ENCODE measurements at regions not wholly inside any gene's neighbourhood (a gene's known extent, or its start where the extent isn't known, plus 50 kb on each side); places are given as distances from the start of the nearest gene placed in this dataset.

DNA sequence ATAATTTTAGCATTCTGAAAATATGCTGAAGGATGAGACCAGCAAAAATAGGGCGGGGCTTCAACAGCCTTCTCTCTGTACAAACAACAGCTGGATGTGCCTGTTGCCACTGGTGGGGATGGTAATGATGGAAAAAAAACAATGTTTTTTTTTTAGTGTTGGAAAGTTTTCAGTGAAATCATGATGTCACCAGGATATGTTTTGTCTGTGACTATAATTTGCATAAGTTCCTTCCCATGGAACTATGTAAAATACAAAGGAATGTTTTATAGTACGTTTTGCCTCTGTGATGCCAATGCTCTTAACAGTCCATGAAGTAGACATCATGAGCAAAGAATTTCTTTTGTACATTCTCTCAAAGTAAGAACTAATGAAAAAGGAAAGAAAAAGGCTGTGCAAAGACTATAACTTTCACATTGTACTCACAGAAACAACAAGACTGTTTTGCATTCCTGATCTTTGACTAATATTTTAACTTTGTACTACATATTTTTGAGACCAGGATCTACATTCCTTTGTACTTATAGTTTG, 589.7 kb downstream of the SPRY1 start:
- peak; percentile 57 for DNase-seq (ENCODE audit: low read depth, low spot score)

DNA sequence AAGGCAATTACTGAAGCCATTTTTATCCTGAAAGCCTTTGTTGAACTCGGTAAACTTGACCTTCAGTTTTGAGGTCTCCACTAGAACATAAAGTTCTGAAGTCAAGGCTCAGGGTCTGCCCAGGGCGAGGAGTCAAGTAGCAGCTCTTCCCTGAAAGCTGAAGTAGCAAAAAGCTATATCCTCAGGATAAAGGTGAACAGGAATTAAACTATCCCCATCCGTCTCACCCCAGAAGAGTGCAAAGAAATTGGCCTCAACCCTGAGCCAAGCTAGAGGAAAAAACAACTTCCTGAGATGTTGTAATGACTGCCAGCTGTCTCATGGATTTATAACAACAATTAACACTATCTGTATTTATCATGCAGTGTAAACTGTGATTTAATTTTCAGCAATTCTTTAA, 590.8 kb downstream of the SPRY1 start:
- DNase-seq (ENCODE audit: low read depth, low spot score) = no peak

DNA sequence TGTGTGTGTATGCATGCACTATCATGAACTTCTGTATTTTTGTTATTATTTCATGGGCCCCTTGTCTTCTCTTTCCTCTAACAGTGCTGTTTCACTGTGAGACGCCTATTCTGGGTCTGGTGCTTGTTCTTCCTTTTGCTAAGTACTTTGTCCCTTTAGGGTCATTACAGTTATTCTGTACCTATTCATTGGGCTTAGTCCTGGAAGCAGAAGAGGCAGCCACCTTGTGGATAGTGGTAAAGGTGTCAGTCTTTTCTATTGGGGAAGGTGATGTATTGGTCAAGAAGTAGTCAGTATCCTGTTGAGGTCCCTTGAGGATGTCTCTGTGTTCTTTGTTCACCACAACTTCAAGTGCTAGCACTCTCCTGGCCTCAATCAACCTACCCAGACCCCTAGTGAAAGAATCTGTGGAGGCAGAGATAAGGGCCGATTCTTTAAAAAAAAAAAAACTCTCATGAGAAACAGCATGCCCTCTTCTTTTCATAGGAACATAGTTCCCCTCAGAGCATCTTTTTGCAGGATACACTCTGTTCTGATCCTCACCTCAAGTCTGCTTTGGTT, 593.8 kb downstream of the SPRY1 start:
- DNase-seq (ENCODE audit: low read depth, low spot score) = no peak

DNA sequence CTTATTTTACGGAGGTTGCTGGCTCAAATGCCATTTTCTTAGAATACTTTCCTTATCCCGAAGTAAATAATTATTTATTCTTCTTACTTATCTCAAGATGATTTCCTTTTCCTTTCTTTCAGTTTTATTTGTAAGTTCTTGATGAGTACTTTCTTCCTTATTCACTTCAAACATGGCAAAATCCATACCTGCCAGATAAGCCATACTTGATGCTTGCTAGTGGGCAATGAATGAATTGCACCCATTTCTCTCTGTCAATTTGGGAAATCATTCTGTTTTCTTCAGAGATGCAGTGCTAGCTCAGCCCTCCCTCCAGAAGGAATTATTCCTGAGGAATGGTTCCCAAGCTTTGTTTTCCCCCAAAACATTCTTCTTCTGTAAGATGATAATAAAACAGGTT, 598.3 kb downstream of the SPRY1 start:
- DNase-seq (ENCODE audit: low read depth, low spot score) = no peak

DNA sequence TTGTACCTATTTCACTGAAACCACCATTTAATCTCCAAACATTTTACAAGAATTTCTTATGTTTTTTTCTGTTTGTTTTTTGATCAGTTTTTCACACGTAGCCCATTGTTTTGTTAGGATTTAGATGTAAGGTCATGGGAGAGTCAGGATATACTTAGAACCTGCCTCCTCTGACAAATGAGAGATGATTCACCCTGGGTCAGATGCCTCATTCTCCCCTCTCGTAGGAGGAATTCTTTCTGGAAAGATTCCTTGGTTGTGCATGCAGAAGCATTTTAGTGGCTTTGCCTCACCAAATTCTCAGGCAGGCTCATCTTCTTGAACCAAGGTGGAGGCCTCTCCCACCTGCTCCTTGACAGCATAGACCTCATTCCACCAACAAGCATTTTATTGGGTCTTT, 599.3 kb downstream of the SPRY1 start:
- no peak for DNase-seq (ENCODE audit: low read depth, low spot score)

DNA sequence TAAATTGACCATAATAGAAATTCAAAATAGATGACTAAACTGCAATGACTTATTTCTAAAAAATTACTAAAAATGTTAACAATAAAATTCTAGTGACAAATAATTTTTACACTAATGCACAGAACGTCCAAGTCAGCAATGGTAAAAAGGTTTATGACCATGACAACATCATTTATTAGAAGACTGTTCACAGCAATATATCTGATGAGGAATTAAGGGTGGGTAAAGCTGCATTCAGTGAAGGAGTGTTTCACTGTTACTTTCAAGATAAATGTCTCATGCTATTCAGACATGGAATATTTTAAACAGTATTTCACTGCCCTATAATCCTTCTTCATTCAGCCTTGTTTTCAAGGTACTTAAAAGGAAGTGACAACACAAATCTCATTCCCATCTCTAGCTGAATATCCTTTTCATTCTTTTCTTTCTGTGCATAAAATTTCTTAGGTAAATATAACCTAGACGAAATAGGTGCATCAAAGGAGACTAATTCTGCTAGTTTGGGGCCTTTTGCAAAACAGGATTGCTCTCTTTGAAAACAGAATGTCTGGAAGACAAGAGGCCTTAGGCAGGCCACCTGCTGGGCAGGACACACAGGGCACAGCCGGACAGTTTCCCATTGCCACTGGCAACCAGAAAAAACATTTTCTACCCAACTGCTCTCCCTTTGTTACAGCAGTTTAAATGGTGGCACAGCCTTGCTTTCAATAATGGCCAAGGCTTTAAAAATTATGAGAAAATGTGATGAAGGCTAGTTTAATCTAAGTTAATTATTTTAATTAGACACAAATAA, 600.3 kb downstream of the SPRY1 start:
- peak; percentile 60 for DNase-seq (ENCODE audit: low read depth, low spot score)

DNA sequence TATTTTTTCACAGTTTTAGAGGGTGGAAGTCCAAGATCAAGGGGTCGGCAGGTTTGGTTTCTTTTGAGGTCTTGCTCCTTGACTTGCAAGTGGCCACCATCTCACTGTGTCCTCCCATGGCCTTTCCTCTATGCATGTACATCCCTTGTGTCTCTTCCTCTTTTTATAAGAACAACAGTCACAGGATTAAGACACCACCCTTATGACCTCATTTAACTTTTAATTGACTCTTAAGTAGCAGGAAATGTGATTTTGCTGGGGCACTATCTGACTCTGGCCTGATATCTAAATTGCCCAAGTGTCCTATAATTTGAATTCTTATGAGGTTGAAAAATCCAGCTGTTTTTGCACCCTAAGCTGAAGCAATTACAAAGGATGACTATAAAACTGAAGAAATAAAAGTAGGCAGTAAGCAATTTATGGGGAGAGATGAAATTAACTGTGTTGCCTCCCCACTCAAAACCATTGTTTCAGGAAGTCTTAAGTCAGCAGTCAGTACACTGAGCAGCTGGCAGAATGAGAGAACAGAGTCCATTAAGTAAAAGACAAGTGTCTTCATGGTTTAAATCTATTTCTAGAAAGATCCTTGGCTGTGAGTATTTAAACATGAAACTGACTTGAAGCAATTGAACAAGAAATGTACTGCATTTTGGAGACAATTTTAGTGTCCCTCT, 601.3 kb downstream of the SPRY1 start:
- DNase-seq (ENCODE audit: low read depth, low spot score) = no peak

DNA sequence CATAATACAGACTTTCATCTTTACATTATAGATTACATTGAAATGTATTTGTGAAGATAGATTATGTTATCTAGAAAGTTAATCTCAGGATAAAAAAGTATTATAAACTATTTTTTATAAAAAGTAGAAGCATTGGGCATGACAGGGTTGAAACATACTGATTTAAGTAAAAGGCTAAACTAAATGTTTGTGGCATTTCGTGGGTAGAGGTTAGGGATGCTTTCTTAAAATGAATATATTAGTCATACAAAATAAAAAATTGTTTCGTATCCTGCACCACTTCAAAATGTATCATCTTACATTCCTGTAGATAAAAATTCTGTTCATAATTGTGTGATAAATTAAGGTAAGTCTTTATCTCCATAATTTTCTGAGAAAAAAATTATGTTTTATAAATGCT, 603.6 kb downstream of the SPRY1 start:
- no peak for DNase-seq (ENCODE audit: low read depth, low spot score)

DNA sequence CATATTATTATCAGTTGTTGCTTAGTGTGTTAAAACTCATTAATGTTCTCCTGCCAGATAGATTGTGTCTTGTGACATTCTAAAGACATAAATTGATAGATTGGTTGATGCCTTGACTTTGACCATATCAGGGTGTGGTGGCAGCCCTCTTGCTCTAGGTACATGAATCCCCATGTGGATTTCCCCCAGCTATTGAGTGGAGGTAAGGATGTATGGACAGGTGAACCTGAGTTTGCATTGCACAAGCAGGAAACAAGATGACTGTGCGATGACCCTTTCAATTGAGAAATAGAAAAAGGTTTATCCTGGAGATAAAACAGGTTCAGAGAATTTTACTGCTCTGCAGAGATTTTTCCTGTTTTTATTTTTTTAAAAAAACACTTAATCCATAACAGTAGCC, 619.2 kb downstream of the SPRY1 start:
- no peak for DNase-seq (ENCODE audit: low read depth, low spot score)

DNA sequence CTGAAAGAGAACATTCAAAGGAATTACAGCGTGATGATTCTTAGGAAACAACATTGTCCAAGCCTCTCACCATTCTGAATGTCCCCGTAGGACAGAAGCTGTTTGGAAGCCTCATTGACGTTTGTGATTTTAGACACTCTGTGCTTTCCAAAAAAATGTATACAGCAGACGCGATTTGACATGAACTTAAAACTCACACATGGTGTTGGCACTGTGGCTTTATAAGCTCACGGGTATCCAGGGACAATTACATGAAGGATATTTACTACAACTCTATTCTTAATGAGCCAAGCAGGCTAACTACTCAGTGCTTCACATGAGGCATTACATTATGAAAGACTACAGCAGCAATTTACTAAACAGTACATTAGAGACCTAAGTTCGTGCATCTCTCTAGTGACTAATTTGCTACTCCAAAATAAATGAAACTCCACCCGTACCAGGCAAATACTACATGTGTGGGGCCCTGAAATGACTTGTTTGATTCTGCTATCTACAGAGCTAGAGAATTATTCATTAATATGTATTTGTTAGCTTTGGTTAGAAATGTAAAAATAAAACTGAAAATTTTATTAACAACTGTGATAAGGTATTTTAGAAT, 620.7 kb downstream of the SPRY1 start:
- DNase-seq (ENCODE audit: low read depth, low spot score) = no peak

DNA sequence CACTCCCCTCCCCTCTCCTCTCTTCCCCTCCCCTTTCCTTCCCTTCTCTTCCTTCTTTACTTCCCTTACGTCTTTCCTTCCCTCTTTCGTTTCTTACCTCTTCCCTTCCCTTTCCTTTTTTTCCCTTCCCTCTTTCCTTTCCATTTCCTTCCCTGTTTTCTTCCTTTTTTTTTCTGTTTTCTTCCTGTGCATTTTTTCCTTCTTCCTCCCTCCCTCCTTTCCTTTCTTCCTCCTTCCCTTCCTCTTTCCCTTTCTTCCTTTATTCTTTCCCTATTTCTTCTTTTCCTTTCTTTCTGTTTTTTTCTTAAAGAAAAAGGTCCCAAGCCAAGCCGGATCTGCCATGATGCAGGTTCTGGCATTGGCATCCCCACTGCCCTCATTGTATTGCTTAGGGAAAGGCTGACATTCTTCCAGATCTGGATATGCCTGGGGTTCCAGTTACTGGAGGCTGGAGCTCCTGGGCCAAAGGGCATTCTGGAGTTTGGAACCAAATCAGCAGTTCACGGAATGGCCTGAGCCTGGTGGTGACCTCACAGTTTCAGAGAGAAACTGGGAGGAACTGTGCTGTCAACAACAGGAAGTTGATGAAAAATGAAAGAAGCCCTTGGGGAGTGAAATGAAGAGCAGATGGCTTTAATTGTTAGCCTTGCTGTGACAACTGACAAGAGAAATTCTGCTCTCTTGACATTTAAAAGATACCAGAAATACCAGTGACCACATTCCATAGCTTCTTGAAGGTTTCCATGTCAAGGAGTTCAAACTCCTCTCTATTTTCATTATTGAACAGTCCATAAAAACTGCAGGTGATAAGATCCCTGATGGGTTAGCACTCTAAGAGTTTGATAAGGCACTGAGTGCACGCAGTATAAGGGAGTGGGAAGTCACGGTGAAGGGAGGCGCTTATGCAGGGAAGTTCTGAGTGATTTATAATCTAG, 622.1 kb downstream of the SPRY1 start:
- no peak for DNase-seq (ENCODE audit: low read depth, low spot score)

DNA sequence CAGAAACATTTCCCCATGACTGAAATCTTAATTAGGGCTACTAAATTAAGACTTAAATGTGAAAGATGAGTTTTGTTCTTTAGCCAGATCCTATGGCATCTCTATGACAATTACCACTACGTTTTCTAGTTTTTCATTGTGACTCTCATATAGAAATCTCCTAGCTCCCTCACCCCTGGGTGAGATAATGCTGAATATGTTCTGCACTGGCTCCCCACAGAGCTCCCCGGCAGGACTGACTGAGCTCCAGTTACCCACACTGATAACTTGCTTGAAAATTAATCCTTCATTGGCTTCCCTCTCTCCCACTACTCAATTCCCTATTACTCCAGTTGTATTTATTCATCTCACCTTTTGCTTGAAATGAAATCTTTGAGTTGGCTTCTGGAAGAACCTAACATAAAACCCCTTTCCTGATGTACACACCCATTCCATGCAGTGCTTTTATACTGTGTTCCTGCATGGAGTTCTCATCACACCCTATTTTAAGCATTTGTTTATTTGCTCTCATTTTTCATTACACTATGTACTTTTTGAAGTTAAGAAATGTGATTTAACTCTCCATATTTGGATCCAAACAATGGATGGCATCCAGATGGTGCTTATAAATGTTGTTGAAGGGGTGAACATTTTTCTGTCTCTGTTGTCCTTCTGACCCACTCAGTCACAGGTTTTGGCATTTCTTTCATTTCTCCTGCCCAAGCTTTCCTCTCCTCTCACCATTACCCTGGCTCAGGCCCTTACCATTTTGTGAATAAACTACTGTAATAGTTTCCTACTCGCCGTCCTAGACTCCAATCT, 623.4 kb downstream of the SPRY1 start:
- DNase-seq (ENCODE audit: low read depth, low spot score) = no peak

DNA sequence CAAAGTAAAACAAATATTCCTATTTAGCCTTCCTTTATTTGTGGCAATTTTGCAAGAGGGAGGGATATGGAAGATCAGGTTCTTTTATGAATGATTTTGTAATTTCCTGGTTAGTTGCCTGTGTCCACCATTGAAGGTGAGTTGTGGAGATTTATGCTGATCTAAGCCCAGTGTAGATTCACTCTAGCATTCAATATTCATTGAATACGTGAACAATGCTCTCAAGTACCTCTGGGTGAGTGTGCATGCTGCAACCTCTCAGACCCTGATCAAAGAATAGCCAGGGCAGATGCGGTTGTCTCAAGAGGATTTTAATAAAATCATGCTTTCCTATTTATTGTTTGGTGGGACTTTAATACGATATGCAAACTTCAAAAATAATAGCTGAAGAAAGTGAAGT, 628.4 kb downstream of the SPRY1 start:
- no peak for DNase-seq (ENCODE audit: low read depth, low spot score)

DNA sequence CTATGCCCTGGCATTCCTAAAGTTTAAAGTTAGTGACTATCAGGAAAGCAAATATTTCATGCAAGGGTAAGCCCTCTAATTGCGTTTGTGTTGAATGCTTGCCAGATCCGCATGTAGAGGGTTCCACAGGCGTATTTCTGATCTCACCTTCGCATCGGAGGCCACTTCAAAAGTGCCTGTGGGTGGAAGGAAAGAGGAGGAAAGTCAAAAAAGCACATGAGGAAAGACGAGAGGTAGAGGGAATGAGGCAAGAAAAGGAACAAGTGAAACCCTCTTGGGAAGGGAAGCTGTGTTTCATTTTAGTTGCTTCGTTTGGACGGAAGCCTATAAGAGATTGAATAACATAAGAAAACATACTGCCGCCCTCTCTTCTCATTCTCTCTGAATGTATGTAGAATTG, 628.8 kb downstream of the SPRY1 start:
- DNase-seq (ENCODE audit: low read depth, low spot score) = no peak

DNA sequence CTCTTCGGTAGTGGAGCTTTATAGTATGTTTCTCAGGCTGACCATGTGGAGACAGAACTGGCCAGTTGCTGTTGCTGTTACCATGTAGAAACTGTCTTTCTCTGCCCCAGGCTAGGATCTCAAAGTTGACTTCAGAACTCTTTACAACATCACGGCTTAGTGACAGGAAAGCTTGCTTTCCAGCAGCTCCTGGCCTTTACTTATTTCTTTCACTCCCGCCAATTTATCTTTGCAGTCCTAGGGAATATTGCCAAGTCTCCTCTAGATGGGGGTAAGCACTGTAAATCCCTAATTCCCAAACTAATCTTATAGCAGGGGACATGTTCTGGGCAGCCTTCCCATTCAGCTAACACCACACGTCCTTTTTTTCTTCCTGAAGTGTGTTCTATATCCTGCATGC, 631.6 kb downstream of the SPRY1 start:
- DNase-seq (ENCODE audit: low read depth, low spot score) = no peak

DNA sequence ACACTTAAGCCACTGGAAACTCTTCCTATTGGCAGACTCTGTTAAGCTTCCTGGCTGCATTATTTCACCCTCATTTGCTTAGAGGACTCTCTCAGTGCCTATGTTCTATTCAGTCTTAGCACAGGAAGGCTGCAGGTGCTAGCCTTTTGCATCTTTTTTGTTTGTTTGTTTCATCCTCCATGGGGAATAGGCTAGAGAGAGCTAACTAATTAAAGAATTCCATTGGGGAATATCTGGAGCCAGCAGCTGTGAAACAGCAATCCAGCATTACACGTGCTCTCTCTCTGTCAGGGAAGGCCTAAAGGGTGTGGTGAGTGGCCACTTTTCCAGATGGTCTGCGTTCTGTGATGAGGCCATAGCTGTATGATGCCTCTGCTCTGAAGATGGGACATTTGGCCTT, 633.6 kb downstream of the SPRY1 start:
- DNase-seq (ENCODE audit: low read depth, low spot score) = no peak

DNA sequence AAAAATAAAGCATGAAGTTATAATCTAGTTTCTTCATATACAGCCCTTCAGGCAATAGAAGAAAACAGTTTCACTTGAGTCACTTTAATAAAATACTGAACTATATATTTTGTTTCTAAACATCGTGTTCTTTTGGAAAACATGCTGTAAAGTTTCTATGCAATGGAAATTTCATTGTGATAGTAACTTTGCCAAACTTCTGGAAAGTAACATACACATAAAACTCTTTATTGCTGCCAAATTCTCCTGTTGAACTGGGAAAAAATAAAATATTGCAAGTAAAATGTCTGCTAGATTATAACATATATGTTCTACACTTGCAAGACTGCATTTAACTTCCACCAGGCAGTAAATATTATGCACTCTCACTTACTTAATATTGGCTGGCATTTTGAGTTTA, 635.4 kb downstream of the SPRY1 start:
- no peak for DNase-seq (ENCODE audit: low read depth, low spot score)

DNA sequence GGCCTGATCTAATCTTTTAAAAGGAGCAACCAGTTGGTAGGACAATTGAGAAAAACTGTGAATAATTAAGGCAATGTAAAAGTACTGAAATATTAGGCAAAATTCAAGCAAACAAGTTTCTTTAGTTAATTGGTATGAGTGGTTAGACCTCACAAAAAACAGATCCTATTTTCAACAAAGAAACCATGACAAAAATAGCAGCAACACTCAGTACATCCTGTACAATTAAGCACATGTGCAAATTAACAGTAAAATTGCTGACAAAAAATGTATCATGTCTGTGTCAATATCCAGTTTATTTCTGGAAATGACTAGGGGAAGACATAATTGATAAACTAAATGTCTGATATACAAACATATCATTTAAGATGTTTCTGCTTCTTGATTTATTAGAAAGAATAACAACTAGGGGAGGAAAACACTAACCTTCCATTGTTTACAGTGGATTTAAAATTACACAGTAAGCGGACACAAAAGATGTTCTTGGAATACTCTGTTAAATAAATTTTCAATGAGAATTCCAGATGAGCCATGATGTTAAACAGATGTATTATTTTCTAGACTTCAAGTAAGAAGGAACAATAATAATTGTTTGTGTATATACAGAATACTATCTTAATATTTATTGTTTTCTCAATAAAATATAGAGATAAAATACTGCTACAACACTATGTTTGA, 638.9 kb downstream of the SPRY1 start:
- DNase-seq (ENCODE audit: low read depth, low spot score) = no peak

DNA sequence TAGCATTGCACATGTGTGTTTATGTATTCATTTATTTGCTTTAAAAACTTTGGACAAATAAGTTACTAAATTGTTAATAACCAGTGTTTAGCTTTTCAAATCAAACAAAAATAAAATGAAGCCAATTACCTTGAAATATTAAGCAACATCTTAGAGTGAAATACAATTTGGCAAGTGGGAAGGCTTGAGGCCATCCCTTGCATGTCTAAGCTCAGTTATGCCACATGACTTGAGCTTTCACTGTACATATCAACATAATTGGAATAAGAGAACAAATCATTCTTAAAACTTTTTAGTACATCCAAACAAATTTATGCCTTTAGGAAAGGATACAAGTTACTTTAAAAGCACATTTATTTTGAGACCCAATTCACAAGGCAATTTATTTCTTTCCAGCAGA, 640.6 kb downstream of the SPRY1 start:
- DNase-seq (ENCODE audit: low read depth, low spot score) = no peak

DNA sequence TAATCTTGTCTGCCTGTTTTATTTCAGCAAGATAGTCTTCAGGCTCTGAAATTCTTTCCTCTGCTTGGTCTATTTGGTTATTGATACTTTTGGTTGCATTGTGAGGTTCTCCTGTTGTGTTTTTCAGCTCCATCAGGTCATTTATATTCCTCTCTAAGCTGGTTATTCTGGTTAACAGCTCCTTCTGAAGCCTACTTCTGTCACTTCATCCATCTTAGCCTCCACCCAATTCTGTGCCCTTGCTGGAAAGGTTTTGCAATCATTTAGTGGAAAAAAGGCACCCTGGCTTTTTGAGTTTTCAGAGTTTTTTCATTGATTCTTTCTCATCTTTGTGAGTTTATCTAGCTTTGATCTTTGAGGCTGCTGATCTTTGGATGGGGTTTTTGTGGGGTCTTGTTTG, 647.7 kb downstream of the SPRY1 start:
- no peak for DNase-seq (ENCODE audit: low read depth, low spot score)

Measured in smooth muscle cell of the brain vasculature (primary cell).